Myocyte (in vitro differentiated cells): ENCODE measurements at regions not wholly inside any gene's neighbourhood (a gene's known extent, or its start where the extent isn't known, plus 50 kb on each side); places are given as distances from the start of the nearest gene placed in this dataset.

Experiments used
- DNase-seq: peaks from one replicate; pipeline ENCODE4 v3.0.0-alpha.2; 2012; ENCODE audit warnings: low read depth

DNA sequence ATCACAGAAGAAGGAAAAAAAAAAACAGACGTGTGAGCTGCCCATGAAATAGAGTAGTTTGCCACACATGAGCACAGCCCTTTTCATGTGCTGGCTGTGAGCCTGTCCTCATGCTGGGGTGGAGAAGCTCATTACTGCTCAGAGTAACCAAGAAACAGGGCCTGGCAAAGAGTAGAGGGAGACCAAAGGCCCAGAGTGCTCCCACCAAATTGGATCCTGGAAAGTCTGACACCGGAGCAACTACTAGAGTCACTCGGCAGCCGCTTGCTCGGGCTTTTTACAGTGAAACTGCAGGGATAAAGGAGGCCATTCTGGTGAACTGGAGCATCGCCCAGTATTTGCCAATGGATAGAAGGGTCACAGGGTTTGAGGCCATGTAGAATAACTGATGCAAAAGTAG, 64.4 kb upstream of the BARHL2 start:
- no peak for DNase-seq

DNA sequence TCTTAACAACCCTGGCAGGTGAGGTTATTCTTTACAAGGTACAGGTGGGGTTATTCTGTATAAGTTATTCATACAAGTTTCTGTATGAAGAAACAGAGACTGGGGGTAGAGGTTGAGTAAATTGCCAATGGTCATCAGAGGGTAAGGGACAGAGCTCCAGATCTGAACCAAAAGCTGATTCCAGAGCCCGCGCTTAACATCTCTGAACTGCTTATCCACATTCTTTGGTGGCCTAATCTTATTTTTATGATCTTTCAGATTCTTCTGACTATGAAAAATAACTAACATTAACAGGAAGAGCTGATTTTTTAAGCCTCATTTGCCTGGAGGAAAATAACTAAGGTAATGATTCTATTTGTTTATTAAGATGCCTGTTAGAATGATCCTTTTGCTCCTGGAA, 63.9 kb upstream of the BARHL2 start:
- DNase-seq, result no peak

DNA sequence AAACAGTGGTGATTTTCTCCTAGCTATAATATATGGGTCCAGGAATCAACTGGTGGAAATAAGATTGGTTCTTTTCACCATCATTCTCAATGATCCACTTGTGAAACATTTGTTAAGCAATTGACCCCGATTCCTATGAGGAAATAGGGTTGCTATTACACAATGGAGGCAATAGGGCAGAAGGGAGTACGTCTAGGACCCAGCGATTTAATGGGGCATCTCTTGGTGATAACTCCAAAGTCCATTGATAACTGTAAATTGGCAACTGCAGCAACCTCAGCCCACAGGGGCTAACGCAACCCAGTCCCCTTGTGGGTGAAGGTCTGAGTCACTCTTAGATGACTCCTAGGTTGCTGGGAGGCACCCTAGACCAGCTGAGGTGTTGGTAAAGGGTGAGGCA, 62.5 kb upstream of the BARHL2 start:
- no peak for DNase-seq

DNA sequence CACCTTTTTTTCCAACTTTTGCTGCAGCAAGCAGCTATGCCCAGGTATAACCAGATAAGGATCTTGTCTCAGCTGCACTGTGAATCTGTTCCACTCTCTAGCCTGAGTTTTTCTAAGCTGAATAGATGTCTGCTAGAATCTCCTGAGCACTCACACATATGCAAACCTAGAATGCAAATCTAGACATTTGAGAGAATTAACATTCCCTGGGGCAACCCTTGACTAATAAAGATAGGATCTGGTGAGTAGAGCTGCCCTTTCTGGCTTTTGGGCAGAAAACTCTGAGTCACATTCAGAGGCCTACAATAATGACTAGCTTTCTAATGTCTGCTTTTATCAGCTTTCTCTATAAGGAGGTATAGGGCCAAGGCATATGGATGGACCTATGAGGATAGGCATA, 61.4 kb upstream of the BARHL2 start:
- DNase-seq, result no peak

DNA sequence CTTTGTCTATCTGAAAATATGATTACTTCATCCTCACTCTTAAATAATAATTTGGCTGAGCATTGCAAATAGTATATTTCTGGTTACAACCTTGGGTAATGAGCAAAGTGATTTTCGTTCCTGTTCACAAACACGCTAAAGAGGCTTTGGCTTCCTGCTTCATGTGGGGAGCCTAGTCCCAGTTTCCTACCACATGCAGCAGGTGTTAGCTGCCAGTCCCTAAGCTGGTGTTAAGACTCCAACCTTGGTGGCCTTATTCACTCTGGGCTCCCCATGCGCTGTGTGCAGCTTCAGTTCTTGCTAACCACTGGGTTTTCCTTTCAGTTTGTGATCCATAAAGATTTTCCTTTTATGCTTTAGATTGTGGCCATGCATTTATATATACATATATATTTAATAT, 56.7 kb upstream of the BARHL2 start:
- DNase-seq, result no peak

DNA sequence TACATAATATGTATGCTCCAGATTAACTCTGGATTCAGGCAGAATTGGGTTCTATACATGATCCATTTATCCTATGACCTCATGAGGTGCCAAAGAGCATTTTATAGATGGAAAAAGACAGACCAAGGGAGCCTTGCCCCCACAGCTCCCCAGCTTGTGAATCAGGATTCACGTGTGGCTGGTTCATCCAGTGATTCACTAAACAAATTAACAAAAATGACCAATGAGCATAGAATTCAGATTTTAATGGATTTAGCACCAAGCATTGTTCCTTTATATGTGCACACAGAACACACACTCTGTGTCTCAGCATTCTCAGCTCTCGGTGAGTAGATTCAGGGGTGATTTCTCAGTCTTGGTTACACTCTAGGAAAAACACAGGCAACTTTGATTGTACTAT, 51.7 kb upstream of the BARHL2 start:
- no peak for DNase-seq

DNA sequence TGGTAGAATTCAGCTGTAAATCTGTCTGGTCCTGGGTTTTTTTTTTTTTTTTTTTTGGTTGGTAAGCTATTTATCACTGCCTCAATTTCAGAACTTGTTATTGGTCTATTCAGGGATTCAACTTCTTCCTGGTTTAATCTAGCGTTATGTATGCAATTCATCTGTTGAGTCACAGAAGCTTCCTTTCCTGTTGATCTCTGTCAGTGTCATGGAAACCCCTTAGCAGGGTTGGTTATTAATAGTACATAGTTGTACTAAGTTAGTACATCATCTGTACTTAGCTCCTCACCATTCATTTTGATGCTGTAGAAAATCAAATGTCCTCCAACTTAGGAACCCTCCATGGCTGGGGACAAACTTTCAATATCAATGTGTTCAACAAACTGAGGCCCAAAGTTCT, 51.0 kb upstream of the BARHL2 start:
- no peak for DNase-seq
